ENCODE measurements at regions not wholly inside any gene's neighbourhood (a gene's known extent, or its start where the extent isn't known, plus 50 kb on each side); places are given as distances from the start of the nearest gene placed in this dataset.
A peak's percentile ranks its signal among the peaks of the same experiment; 100 is the strongest.

DNA sequence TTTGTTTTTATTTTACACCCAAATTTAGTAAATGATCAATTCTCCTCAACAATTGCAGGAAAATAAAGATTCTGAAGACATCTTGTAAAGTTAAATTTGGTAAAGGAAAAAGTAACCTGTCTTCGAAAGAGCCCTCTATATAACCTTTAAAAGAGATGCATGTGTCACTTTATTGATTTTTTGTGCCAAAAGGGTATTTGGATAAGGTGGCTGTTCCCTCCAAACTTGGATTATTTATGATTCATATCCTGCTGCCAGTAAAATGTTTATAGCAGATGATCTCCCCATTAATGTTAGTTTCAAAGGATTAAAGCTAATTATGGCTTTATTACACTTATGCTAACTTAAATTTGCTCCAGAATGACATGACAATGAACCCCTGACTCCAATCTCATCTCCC lies 98.8 kb downstream of the DUSP6 start:
- no peak overlapping the region for H3K4me3 Mint-ChIP-seq

DNA sequence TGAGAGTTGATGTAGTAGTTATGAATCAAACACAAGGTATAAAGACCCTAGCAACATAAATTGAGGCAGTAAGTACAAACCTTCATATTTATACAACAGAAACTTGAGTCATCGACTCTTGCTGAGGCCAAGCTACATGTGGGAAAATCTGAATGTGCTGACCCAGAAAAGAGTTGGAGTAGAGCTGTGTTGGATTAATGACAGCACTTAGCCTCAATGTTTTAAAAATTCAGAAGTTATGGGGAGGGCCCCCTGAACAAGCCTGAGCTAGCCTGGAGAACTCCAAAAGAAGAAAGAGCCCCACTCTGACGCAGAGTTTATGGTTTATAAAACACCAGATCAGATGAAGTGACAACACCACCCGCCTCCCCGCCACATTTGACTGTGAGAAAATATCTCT lies 100.0 kb downstream of the DUSP6 start:
- peaks cover 19% of the 10 kb centered on the region for H3K4me1 Mint-ChIP-seq
- H3K4me3 Mint-ChIP-seq, result no peak overlapping the region
- TF ChIP-seq, protein P1, sequence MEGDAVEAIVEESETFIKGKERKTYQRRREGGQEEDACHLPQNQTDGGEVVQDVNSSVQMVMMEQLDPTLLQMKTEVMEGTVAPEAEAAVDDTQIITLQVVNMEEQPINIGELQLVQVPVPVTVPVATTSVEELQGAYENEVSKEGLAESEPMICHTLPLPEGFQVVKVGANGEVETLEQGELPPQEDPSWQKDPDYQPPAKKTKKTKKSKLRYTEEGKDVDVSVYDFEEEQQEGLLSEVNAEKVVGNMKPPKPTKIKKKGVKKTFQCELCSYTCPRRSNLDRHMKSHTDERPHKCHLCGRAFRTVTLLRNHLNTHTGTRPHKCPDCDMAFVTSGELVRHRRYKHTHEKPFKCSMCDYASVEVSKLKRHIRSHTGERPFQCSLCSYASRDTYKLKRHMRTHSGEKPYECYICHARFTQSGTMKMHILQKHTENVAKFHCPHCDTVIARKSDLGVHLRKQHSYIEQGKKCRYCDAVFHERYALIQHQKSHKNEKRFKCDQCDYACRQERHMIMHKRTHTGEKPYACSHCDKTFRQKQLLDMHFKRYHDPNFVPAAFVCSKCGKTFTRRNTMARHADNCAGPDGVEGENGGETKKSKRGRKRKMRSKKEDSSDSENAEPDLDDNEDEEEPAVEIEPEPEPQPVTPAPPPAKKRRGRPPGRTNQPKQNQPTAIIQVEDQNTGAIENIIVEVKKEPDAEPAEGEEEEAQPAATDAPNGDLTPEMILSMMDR (IDR thresholded peaks at IDR 0.05; ENCODE audit: unreplicated experiment in 3 of 3), result no peak
- no peaks in the 10 kb centered on the region for H3K9me3 Mint-ChIP-seq
- H3K27me3 Mint-ChIP-seq (ENCODE audit: low read depth), result no peaks in the 10 kb centered on the region
- H3K27ac Mint-ChIP-seq, result no peak overlapping the region
- H3K36me3 Mint-ChIP-seq (ENCODE audit: low read depth), result no peaks in the 10 kb centered on the region

More for the DNA sequence above, 98.8 kb downstream of the DUSP6 start:
- Mint-ChIP-seq H3K36me3 (ENCODE audit: low read depth) (no peaks in the 10 kb centered on the region), H3K4me1 (peaks cover 14% of the 10 kb centered on the region), H3K27ac (peak overlapping the region in 1 of 3 experiments; percentile 4), H3K27me3 (ENCODE audit: low read depth) (no peaks in the 10 kb centered on the region), H3K9me3 (peaks cover 5% of the 10 kb centered on the region)
- TF ChIP-seq, protein P1 (IDR thresholded peaks at IDR 0.05; ENCODE audit: unreplicated experiment in 3 of 3), result no peak

DNA sequence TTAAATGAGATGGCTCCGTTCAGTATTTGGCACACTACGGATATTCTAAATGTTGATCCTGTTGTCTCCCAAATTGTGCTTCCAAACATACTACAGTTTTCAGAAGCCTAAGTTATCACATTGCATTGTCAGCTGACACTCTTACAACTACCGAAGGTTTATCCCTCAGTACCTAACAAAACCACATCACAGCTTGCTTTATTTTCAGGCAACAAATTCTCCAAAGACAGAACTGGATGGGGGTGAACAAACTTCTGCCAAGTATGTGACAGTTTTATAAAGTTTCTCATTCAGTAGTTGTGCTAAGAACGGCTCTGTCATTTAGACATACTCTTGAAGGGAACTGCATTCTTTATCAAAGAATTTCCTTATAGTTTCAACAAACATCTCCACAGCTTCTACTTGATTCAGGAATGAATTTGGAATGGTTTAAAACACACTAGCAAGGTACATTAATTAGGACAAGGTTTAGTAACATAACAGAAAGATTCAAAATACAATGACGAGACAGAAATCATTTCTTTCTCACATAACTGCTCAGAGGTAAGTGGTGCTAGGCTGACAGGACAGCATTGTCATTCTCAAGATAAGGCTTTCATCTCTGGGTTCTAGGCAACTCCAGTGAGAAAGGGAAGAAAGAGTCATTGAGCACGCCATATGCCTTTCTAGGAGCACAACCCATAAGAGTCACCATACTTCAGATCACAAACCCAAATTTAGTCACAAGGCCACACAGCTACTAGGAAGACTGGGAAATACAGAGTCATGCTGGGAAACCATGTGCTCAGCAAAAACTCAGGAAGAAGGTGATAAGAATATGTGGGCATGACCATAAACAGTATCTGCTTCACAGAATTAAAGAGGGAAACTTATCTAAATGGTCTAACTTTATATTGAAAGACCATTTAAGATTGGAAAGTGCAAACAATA lies 100.7 kb downstream of the DUSP6 start:
- Mint-ChIP-seq H3K9me3 (no peaks in the 10 kb centered on the region), H3K36me3 (ENCODE audit: low read depth) (no peaks in the 10 kb centered on the region), H3K27ac (no peak overlapping the region), H3K4me3 (no peak overlapping the region), H3K27me3 (ENCODE audit: low read depth) (no peaks in the 10 kb centered on the region), H3K4me1 (peaks cover 19% of the 10 kb centered on the region)
- TF ChIP-seq, protein P1 (IDR thresholded peaks at IDR 0.05; ENCODE audit: unreplicated experiment in 3 of 3), result no peak

DNA sequence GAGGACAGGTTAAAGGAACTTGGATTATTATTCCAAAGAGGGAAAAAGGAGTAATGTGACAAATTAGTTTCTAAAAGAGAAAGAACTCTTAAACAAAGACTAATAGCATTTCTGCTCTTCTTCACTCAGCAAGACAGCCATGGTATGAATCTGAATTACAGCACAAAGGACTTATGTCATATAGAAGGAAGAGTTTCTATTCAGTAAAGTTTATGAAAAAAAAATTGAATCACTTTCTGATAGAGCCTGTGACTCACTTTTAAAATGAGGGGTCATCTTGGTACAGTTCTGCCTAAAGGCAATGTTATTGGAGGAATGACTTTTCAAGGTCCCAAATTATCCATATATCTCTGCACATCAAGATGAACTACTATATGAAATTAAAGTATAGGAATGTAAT lies 101.7 kb downstream of the DUSP6 start:
- Mint-ChIP-seq H3K27me3 (ENCODE audit: low read depth) (no peaks in the 10 kb centered on the region), H3K4me1 (peaks cover 19% of the 10 kb centered on the region), H3K27ac (no peak overlapping the region), H3K36me3 (ENCODE audit: low read depth) (no peaks in the 10 kb centered on the region), H3K9me3 (no peaks in the 10 kb centered on the region), H3K4me3 (no peak overlapping the region)
- TF ChIP-seq, protein P1 (IDR thresholded peaks at IDR 0.05; ENCODE audit: unreplicated experiment in 3 of 3), result no peak

DNA sequence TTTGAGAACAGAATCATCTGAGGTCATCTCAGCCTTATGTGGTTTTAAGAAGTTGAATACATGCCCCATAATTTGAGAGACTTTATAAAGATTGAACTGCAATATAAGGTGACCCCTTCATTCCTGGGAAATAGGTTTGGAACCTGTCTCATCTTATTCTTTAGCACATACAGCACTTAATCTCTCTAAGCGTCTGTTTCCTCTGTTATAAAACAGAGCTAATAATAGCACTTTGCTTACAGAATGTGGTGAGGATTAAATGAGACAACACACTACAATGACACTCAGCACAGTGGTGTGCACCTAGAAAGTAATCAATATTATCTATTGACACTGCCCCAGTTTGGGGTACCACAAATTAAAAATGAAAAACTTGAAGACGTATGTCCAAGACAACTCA lies 102.1 kb downstream of the DUSP6 start:
- H3K36me3 Mint-ChIP-seq (ENCODE audit: low read depth), result no peaks in the 10 kb centered on the region
- H3K4me1 Mint-ChIP-seq, result peaks cover 19% of the 10 kb centered on the region
- no peak overlapping the region for H3K27ac Mint-ChIP-seq
- H3K4me3 Mint-ChIP-seq, result no peak overlapping the region
- no peaks in the 10 kb centered on the region for H3K9me3 Mint-ChIP-seq
- TF ChIP-seq, protein P1 (IDR thresholded peaks at IDR 0.05; ENCODE audit: unreplicated experiment in 3 of 3), result no peak
- no peaks in the 10 kb centered on the region for H3K27me3 Mint-ChIP-seq (ENCODE audit: low read depth)

DNA sequence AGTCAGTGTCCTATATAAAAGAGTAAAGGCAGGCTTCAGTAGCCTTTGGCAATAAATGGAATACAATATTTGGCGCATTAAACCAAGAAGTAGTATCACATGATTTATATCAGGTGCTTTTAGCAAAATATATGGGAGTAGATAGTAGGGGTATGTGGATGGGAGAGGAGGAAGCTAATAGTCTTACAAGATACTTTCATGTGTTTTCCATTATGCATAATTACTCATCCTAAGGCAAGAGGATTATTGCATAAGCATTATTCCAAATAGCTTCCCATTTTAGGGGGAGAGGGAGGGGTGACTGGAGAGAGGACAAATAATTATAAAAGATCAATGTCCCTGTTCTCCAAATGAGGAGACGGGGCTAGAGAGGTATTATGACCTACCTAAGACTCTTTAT lies 104.3 kb downstream of the DUSP6 start:
- H3K9me3 Mint-ChIP-seq, result no peaks in the 10 kb centered on the region
- no peaks in the 10 kb centered on the region for H3K36me3 Mint-ChIP-seq (ENCODE audit: low read depth)
- no peaks in the 10 kb centered on the region for H3K27me3 Mint-ChIP-seq (ENCODE audit: low read depth)
- TF ChIP-seq, protein P1 (IDR thresholded peaks at IDR 0.05; ENCODE audit: unreplicated experiment in 3 of 3), result no peak
- peaks cover 15% of the 10 kb centered on the region for H3K4me1 Mint-ChIP-seq
- H3K27ac Mint-ChIP-seq, result no peak overlapping the region
- H3K4me3 Mint-ChIP-seq, result no peak overlapping the region
